GM10266 (cell line): ENCODE measurements at regions not wholly inside any gene's neighbourhood (a gene's known extent, or its start where the extent isn't known, plus 50 kb on each side); places are given as distances from the start of the nearest gene placed in this dataset.
"Not testable (repeated sequence)": the region's sequence is repeated elsewhere in the genome, so short reads cannot be mapped to it uniquely, and the experiment has no call there.

Experiments
- DNase-seq: peaks from one replicate; pipeline ENCODE4 v3.0.0; 2012; ENCODE audit errors: extremely low spot score
- CTCF ChIP-seq: IDR thresholded peaks from 2 replicates; pipeline ENCODE4 v1.5.1; 2012; ENCODE audit warnings: mild to moderate bottlenecking, low read depth; ENCODE audit not compliant: control insufficient read depth, insufficient read depth; ENCODE audit errors: missing control alignments

GRCh38 chr3:95343228-95343627 lies 1280.4 kb downstream of the NSUN3 start:
- DNase-seq: no peak
- TF ChIP-seq CTCF: no peak

- TF ChIP-seq CTCF: no peak
- no peak for DNase-seq
These were observed 1280.9 kb downstream of the NSUN3 start for GRCh38 chr3:95343767-95344166.

GRCh38 chr3:95347936-95348335 lies 1285.1 kb downstream of the NSUN3 start:
- not testable (repeated sequence) for DNase-seq

- TF ChIP-seq CTCF: no peak
- DNase-seq: no peak
These were observed 1286.0 kb downstream of the NSUN3 start for GRCh38 chr3:95348879-95349278.

- TF ChIP-seq CTCF: no peak
- no peak for DNase-seq
These were observed 1287.2 kb downstream of the NSUN3 start for GRCh38 chr3:95350049-95350448.

- no peak for TF ChIP-seq CTCF
- DNase-seq: no peak
These were observed 1288.3 kb downstream of the NSUN3 start for GRCh38 chr3:95351158-95351557.

GRCh38 chr3:95352471-95352870 lies 1289.6 kb downstream of the NSUN3 start:
- no peak for TF ChIP-seq CTCF
- no peak for DNase-seq

- no peak for DNase-seq
- TF ChIP-seq CTCF: no peak
These were observed 1291.6 kb downstream of the NSUN3 start for GRCh38 chr3:95354489-95354888.
